Tibial nerve (tissue), 3 donors: ENCODE measurements at regions not wholly inside any gene's neighbourhood (a gene's known extent, or its start where the extent isn't known, plus 50 kb on each side); places are given as distances from the start of the nearest gene placed in this dataset.

Experiments used
- CTCF ChIP-seq, 5 experiments: fragments of 200-600 bp in 3 of 5; fragments of 450-650 bp in 2 of 5; sonication (generic) in 3 of 5; IDR thresholded peaks; one replicate each; pipeline ENCODE4 v1.5.1; 2016 to 2019; ENCODE audit warnings: antibody characterized with exemption in 5 of 5, mild to moderate bottlenecking in 3 of 5, moderate library complexity in 2 of 5
- POLR2A ChIP-seq, 2 donors: fragments of 450-650 bp; IDR thresholded peaks; one replicate each; pipeline ENCODE4 v1.6.1; 2017; ENCODE audit warnings: antibody characterized with exemption in 2 of 2, mild to moderate bottlenecking in 2 of 2, moderate library complexity in 2 of 2

GRCh38 chr9:87278971-87279733, 218.5 kb upstream of the DAPK1 start:
- TF ChIP-seq CTCF (IDR thresholded peaks at IDR 0.05) (no peak), POLR2A (IDR thresholded peaks at IDR 0.05) (no peak)
